OCI-LY1 (cell line): ENCODE measurements at regions not wholly inside any gene's neighbourhood (a gene's known extent, or its start where the extent isn't known, plus 50 kb on each side); places are given as distances from the start of the nearest gene placed in this dataset.

Experiments
- H2AFZ ChIP-seq: fragments of 200-600 bp; sonication (generic), shearing (Covaris generic); 2 replicates; pipeline ENCODE4 v1.6.0; 2014; ENCODE audit warnings: antibody characterized with exemption, mild to moderate bottlenecking, low read length
- H3F3A ChIP-seq: fragments of 200-600 bp; sonication (generic), shearing (Covaris generic); 2 replicates; pipeline ENCODE4 v1.6.0; 2014; ENCODE audit warnings: mild to moderate bottlenecking, antibody characterized with exemption, low read length, moderate library complexity; ENCODE audit not compliant: insufficient read depth
- H3K27ac ChIP-seq: fragments of 200-600 bp; sonication (generic); 2 replicates; pipeline ENCODE4 v1.5.1; 2014; ENCODE audit warnings: low read length, mixed run types, mild to moderate bottlenecking, low read depth; ENCODE audit not compliant: poor library complexity, severe bottlenecking
- H3K27me3 ChIP-seq: fragments of 200-600 bp; sonication (generic); 2 replicates; pipeline ENCODE4 v1.6.0; 2014; ENCODE audit warnings: antibody characterized with exemption, mild to moderate bottlenecking, low read length, moderate library complexity; ENCODE audit not compliant: insufficient read depth
- H3K36me3 ChIP-seq: fragments of 200-600 bp; sonication (generic); 2 replicates; pipeline ENCODE4 v1.6.1; 2014; ENCODE audit warnings: mild to moderate bottlenecking, antibody characterized with exemption, low read length, moderate library complexity, mixed read lengths; ENCODE audit not compliant: insufficient read depth
- H3K4me1 ChIP-seq: fragments of 200-600 bp; sonication (generic); 2 replicates; pipeline ENCODE4 v1.5.1; 2014; ENCODE audit warnings: mild to moderate bottlenecking, low read length, moderate library complexity; ENCODE audit not compliant: insufficient read depth, severe bottlenecking
- H3K4me2 ChIP-seq: fragments of 200-600 bp; sonication (generic), shearing (Covaris generic); 2 replicates; pipeline ENCODE4 v1.6.1; 2014; ENCODE audit warnings: low read length
- H3K4me3 ChIP-seq: fragments of 200-600 bp; sonication (generic); 2 replicates; pipeline ENCODE4 v1.5.1; 2014; ENCODE audit warnings: low read length, low read depth, mild to moderate bottlenecking, mixed read lengths; ENCODE audit not compliant: poor library complexity, severe bottlenecking
- H3K79me2 ChIP-seq: fragments of 200-600 bp; shearing (Covaris generic); 2 replicates; pipeline ENCODE4 v1.6.1; 2016; ENCODE audit warnings: mixed run types, low read length, mixed read lengths; ENCODE audit not compliant: insufficient read depth
- H3K9ac ChIP-seq: fragments of 200-600 bp; sonication (generic), shearing (Covaris generic); 2 replicates; pipeline ENCODE4 v1.6.1; 2014; ENCODE audit warnings: mild to moderate bottlenecking, low read length, mixed read lengths
- H3K9me2 ChIP-seq: fragments of 200-600 bp; sonication (generic), shearing (Covaris generic); 2 replicates; pipeline ENCODE4 v1.6.1; 2014; ENCODE audit warnings: low read depth, mild to moderate bottlenecking, low read length, mixed read lengths
- H3K9me3 ChIP-seq: fragments of 200-600 bp; shearing (Covaris generic); 2 replicates; pipeline ENCODE4 v1.6.1; 2014; ENCODE audit warnings: low read length, mixed read lengths
- H4K20me1 ChIP-seq: fragments of 200-600 bp; sonication (generic), shearing (Covaris generic); 2 replicates; pipeline ENCODE4 v1.6.0; 2016; ENCODE audit warnings: mild to moderate bottlenecking, low read length; ENCODE audit not compliant: insufficient read depth
- EZH2 ChIP-seq: fragments of 200-600 bp; sonication (generic), shearing (Covaris generic); IDR thresholded peaks from 2 replicates; pipeline ENCODE4 v1.8.0; 2017; ENCODE audit warnings: borderline replicate concordance, mixed run types, mild to moderate bottlenecking, antibody characterized with exemption, low read length, moderate library complexity, mixed read lengths
- TF ChIP-seq, protein P1 (sequence below): fragments of 200-600 bp; sonication (generic), shearing (Covaris generic); IDR thresholded peaks from 2 replicates; pipeline ENCODE4 v1.5.1; 2017; ENCODE audit warnings: mild to moderate bottlenecking, antibody characterized with exemption, low read length, moderate library complexity, mixed read lengths

DNA sequence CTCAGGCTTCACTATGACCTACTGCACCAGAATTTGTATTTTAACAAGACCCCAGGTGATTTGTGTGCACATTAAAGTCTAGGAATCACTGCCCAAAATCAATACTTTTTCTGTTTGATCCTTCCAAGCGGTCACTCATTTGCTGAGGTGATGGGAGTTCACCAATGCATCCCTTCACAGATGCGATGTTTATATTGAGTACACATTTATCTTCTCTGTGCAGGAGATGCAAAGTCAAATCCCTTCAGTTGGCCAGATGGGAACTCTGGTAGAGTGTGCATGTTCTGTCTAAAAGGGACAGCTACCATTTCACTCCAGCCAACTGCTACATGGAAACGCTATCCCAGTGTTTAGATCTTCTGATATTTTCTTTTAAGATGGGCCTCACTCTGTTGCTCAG lies 122.6 kb upstream of the HS3ST2 start:
- H3K27me3 ChIP-seq, result 0 out of 2 replicates have a peak, but pooled peaks cover 3% of the 10 kb centered on the region
- no peak overlapping the region for H3K4me2 ChIP-seq
- peaks cover 18% of the 10 kb centered on the region for H3K9me3 ChIP-seq
- H3K4me3 ChIP-seq, result no peak overlapping the region
- H3K9ac ChIP-seq, result no peak overlapping the region
- no peaks in the 10 kb centered on the region for H3K79me2 ChIP-seq
- H3K36me3 ChIP-seq, result no peaks in the 10 kb centered on the region; the same call in 1 of the 2 replicates
- no peaks in the 10 kb centered on the region for H3K9me2 ChIP-seq
- H3K4me1 ChIP-seq, result no peaks in the 10 kb centered on the region
- H3K27ac ChIP-seq, result no peak overlapping the region
- no peaks in the 10 kb centered on the region for H3F3A ChIP-seq
- no peak overlapping the region for H2AFZ ChIP-seq
- TF ChIP-seq EZH2, result no peak
- TF ChIP-seq, protein P1, sequence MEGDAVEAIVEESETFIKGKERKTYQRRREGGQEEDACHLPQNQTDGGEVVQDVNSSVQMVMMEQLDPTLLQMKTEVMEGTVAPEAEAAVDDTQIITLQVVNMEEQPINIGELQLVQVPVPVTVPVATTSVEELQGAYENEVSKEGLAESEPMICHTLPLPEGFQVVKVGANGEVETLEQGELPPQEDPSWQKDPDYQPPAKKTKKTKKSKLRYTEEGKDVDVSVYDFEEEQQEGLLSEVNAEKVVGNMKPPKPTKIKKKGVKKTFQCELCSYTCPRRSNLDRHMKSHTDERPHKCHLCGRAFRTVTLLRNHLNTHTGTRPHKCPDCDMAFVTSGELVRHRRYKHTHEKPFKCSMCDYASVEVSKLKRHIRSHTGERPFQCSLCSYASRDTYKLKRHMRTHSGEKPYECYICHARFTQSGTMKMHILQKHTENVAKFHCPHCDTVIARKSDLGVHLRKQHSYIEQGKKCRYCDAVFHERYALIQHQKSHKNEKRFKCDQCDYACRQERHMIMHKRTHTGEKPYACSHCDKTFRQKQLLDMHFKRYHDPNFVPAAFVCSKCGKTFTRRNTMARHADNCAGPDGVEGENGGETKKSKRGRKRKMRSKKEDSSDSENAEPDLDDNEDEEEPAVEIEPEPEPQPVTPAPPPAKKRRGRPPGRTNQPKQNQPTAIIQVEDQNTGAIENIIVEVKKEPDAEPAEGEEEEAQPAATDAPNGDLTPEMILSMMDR, result no peak
- H4K20me1 ChIP-seq, result no peaks in the 10 kb centered on the region

DNA sequence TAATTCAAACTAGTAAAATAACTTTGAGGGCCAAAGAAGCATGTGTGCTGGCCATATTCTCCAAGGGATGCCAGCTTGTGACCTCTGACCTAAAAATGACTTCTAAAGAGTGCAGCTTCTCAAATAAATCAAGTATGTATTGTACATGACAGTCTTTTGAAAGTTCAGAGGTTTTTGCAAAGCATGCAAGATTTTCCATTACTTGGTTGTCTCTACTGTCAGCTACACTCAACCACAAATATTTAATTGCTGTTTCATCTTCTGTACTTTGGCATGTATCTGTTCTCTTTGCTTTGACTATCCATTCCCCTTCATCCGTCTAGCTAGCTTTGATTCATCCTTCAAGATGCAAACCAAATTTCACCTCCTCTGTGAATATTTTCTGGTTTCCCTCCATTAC lies 121.9 kb upstream of the HS3ST2 start:
- H3K27ac ChIP-seq, result no peak overlapping the region
- H3K36me3 ChIP-seq, result no peaks in the 10 kb centered on the region; the same call in 1 of the 2 replicates
- no peak overlapping the region for H2AFZ ChIP-seq
- no peaks in the 10 kb centered on the region for H4K20me1 ChIP-seq
- no peak for TF ChIP-seq EZH2
- TF ChIP-seq, protein P1, result no peak
- H3K9ac ChIP-seq, result no peak overlapping the region
- H3F3A ChIP-seq, result no peaks in the 10 kb centered on the region
- H3K79me2 ChIP-seq, result no peaks in the 10 kb centered on the region
- no peak overlapping the region for H3K4me3 ChIP-seq
- H3K4me1 ChIP-seq, result no peaks in the 10 kb centered on the region
- H3K27me3 ChIP-seq, result 0 out of 2 replicates have a peak, but pooled peaks cover 3% of the 10 kb centered on the region
- no peaks in the 10 kb centered on the region for H3K9me2 ChIP-seq
- H3K9me3 ChIP-seq, result peaks cover 14% of the 10 kb centered on the region
- H3K4me2 ChIP-seq, result no peak overlapping the region

DNA sequence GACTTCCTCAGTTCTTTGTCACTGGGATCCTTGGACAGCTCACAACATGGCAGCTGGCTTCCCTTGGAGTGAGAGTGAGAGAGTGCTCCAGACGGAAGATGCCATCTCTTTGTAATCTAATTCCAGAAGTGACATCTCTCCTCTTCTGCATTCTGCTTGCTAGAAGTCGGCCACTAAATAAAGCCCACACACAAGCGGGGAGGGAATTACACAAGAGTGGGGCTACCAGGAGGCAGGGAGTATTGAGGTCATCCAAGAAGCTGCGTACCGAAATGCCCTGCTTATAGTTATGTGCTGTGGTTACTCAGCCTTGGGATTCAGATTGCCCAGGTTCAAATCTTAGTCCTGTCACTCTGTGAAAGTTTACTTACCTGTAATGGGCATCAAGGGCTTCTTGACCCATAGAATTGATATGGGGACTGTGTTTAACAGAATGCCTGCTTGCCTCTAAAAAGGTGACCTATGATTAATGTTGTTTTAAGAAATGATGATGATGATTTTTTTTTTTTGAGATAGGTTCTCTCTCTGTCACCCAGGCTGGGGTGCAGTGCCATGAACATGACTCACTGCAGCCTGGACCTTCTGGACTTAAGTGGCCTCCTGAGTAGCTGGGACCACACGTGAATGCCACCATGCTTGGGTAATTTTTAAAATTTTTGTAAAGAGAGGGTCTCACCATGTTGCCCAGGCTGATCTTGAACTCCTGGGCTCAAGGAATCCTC lies 120.9 kb upstream of the HS3ST2 start:
- no peak overlapping the region for H3K4me3 ChIP-seq
- no peak overlapping the region for H3K4me2 ChIP-seq

More for the DNA sequence above, 120.9 kb upstream of the HS3ST2 start:
- Histone ChIP-seq H4K20me1 (no peaks in the 10 kb centered on the region), H2AFZ (no peak overlapping the region), H3K9me3 (peaks cover 6% of the 10 kb centered on the region; the same call in 1 of the 2 replicates), H3F3A (no peaks in the 10 kb centered on the region), H3K9me2 (no peaks in the 10 kb centered on the region), H3K4me1 (no peaks in the 10 kb centered on the region), H3K36me3 (no peaks in the 10 kb centered on the region), H3K9ac (no peak overlapping the region), H3K27ac (no peak overlapping the region), H3K27me3 (no peaks in the 10 kb centered on the region), H3K79me2 (no peaks in the 10 kb centered on the region)
- TF ChIP-seq EZH2, result no peak
- TF ChIP-seq, protein P1, result no peak
